SH-SY5Y (cell line): ENCODE measurements at regions not wholly inside any gene's neighbourhood (a gene's known extent, or its start where the extent isn't known, plus 50 kb on each side); places are given as distances from the start of the nearest gene placed in this dataset.

Experiments used
- GATA2 ChIP-seq: IDR thresholded peaks from 2 replicates; pipeline ENCODE4 v1.6.1; 2011; ENCODE audit warnings: mild to moderate bottlenecking, low read depth, low read length
- GATA3 ChIP-seq: IDR thresholded peaks from 2 replicates; pipeline ENCODE4 v1.6.1; 2011; ENCODE audit warnings: low read depth, mild to moderate bottlenecking, low read length, moderate library complexity

DNA sequence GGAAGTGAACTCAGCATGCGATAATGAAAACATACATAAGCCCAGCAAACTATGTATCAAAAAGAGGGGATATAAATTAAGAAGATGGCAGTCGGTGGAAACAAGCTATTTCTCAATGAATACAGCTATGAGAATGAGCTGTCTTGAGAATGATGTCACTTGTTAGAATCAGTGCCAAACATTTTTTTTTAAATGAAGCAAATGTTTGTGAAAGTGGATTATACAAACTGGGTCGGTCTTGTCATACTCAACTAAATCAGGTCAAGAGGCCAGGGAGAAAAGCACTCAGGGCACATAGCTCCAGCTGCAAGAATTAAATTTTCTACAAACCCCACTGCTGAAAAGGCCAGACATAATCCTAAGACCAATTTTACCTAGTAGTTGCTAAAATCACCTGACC, 1048.4 kb downstream of the SLITRK1 start:
- TF ChIP-seq GATA3: no peak
- TF ChIP-seq GATA2: no peak

- TF ChIP-seq GATA2 (no peak), GATA3 (no peak)
These were observed 1053.2 kb downstream of the SLITRK1 start for GRCh38 chr13:82829040-82829439.

DNA sequence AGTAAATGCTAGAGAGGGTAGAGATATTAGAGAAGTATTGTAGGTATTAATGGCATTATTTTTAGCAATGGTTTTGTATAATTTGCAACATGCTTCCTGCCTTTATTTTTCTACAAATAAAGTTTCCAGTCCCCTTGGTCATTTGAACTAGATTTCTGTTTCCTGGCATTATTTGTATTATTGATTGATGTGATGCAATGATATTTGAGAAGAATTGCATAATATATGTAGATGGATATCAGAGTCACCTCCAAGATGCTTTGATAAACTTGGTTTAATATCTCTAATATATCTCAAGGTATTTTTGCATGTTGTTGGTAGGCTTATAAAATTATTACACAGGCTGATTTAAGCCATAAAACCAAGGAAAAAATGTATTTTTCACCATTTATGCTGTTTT, 1054.5 kb downstream of the SLITRK1 start:
- TF ChIP-seq GATA3: no peak
- TF ChIP-seq GATA2: no peak

GRCh38 chr13:82822935-82823334, 1059.3 kb downstream of the SLITRK1 start:
- TF ChIP-seq GATA2: no peak
- TF ChIP-seq GATA3: no peak

DNA sequence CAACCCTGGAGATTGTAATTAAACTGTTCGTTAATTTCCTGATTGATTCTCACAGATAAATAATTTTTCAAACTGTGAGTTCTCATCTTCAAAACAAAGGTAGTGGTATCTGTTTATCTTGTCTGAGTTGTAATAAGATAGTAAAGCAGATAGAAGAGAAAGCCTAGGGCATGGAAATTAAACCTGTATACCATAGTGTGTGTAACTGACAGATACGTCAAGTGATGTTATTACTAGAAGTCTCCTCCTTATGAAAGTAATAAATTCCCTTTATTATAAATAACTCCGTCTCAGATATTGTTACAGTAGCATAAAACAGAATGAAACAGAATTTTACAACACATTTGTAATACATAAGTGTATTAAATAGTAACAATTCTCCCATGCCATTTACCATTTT, 1065.1 kb downstream of the SLITRK1 start:
- TF ChIP-seq GATA3: no peak
- no peak for TF ChIP-seq GATA2

GRCh38 chr13:82815791-82816190, 1066.5 kb downstream of the SLITRK1 start:
- TF ChIP-seq GATA2: no peak

- TF ChIP-seq GATA3 (no peak), GATA2 (no peak)
These were observed 1078.9 kb downstream of the SLITRK1 start for GRCh38 chr13:82803341-82803740.

DNA sequence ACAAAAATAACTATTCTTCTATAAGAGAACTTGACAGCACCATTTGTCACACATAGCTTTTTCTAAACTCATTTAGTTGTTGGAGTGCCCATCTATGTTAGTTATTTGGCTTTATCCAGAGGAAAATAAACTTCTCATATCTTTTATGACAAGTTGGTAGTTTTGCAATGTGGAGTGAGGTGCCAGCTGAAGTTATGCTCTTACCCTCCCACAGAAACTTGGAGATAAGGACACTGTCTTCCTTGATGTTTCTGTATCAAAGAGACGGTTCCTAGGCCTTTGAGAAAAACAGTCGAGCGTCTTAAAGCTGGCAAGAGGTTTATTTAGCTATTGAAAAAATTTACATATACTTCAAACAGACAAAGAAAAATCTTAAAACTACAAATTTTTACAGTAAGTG, 1079.7 kb downstream of the SLITRK1 start:
- TF ChIP-seq GATA2 (no peak), GATA3 (no peak)

DNA sequence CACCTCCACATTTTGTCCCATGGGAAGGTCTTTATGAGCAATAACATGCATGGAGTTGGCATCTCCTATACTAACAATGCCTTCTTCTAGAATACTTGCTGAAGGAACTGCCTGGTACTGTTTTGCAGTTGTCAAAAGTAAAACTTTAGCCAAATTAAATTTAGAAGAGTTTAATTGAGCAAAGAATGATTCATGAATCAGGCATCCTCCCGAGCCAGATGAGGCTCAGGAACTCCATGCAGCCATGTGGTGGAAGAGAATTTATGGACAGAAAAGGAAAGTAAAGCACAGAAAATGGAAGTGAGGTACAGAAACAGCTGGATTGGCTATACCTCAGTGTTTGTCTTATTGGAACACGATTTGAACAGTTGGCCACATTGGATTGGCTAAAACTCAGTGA, 1081.9 kb downstream of the SLITRK1 start:
- TF ChIP-seq GATA2: no peak
- no peak for TF ChIP-seq GATA3

- no peak for TF ChIP-seq GATA3
These were observed 1084.4 kb downstream of the SLITRK1 start for GRCh38 chr13:82797876-82798275.

DNA sequence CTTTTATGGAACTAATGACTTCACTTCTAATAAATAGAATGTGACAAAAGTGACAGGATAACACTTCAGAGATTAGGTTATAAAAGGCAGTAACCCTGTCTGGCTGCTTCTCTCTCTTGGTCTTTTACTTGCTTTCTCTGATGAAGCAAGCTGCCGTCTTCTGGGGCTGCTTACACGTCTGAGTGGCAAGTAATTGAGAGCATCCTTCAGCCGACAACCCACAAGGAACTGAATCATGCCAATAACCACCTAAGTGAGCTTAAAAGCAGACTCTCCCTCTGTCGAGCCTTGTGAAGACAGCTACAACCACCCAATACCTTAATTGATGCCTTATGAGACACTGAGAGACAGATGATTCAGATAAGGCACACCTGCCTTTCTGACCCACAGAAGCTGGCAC, 1091.2 kb downstream of the SLITRK1 start:
- TF ChIP-seq GATA3: no peak
- TF ChIP-seq GATA2: no peak

- no peak for TF ChIP-seq GATA3
- no peak for TF ChIP-seq GATA2
These were observed 1109.5 kb downstream of the SLITRK1 start for GRCh38 chr13:82772816-82773215.

- no peak for TF ChIP-seq GATA3
- no peak for TF ChIP-seq GATA2
These were observed 1115.4 kb downstream of the SLITRK1 start for GRCh38 chr13:82766732-82767321.

- TF ChIP-seq GATA2: no peak
- TF ChIP-seq GATA3: no peak
These were observed 1124.2 kb downstream of the SLITRK1 start for GRCh38 chr13:82758044-82758443.

DNA sequence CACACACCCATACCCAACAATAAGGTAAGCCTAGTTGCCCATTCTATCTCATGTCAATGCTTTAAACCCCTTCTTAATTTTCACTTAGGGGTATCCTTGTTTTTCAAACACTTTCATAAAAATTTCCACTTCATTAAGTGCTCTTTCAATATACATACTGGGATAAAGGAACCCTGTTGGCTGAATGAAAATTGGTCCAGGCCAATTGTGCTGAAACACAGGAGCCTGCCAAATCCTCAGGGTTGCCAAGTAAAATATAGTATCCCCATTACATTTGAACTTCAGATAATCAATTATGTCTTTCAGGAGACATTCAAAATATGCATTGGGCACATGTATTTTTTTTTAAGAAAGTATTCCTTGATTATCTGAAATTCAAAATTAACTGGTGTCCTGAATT, 1131.1 kb downstream of the SLITRK1 start:
- TF ChIP-seq GATA2 (no peak), GATA3 (no peak)

- TF ChIP-seq GATA2: no peak
- no peak for TF ChIP-seq GATA3
These were observed 1132.7 kb downstream of the SLITRK1 start for GRCh38 chr13:82749551-82749950.
